ENCODE measurements at regions not wholly inside any gene's neighbourhood (a gene's known extent, or its start where the extent isn't known, plus 50 kb on each side); places are given as distances from the start of the nearest gene placed in this dataset.

DNA sequence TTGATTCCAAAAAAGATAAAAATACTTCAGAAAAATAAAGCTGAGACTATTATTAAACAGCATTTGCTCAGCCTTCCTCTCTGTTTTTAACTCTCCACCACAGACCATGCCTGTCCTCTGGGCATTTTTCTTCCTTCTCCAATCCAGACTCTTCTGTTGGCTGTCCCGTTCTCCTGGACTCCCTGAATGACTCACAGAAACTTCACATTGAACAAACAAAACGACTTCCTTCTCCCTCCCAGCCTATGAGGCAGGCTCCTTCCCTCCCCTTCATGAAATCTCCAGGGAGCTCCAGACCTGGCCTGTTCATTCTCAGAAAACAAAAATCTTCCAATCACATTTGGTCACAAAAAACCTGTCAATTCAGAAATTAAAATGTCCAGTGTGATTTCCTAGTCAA, 421.3 kb downstream of the NPHP4 start (continued):
- TF ChIP-seq, protein P1, sequence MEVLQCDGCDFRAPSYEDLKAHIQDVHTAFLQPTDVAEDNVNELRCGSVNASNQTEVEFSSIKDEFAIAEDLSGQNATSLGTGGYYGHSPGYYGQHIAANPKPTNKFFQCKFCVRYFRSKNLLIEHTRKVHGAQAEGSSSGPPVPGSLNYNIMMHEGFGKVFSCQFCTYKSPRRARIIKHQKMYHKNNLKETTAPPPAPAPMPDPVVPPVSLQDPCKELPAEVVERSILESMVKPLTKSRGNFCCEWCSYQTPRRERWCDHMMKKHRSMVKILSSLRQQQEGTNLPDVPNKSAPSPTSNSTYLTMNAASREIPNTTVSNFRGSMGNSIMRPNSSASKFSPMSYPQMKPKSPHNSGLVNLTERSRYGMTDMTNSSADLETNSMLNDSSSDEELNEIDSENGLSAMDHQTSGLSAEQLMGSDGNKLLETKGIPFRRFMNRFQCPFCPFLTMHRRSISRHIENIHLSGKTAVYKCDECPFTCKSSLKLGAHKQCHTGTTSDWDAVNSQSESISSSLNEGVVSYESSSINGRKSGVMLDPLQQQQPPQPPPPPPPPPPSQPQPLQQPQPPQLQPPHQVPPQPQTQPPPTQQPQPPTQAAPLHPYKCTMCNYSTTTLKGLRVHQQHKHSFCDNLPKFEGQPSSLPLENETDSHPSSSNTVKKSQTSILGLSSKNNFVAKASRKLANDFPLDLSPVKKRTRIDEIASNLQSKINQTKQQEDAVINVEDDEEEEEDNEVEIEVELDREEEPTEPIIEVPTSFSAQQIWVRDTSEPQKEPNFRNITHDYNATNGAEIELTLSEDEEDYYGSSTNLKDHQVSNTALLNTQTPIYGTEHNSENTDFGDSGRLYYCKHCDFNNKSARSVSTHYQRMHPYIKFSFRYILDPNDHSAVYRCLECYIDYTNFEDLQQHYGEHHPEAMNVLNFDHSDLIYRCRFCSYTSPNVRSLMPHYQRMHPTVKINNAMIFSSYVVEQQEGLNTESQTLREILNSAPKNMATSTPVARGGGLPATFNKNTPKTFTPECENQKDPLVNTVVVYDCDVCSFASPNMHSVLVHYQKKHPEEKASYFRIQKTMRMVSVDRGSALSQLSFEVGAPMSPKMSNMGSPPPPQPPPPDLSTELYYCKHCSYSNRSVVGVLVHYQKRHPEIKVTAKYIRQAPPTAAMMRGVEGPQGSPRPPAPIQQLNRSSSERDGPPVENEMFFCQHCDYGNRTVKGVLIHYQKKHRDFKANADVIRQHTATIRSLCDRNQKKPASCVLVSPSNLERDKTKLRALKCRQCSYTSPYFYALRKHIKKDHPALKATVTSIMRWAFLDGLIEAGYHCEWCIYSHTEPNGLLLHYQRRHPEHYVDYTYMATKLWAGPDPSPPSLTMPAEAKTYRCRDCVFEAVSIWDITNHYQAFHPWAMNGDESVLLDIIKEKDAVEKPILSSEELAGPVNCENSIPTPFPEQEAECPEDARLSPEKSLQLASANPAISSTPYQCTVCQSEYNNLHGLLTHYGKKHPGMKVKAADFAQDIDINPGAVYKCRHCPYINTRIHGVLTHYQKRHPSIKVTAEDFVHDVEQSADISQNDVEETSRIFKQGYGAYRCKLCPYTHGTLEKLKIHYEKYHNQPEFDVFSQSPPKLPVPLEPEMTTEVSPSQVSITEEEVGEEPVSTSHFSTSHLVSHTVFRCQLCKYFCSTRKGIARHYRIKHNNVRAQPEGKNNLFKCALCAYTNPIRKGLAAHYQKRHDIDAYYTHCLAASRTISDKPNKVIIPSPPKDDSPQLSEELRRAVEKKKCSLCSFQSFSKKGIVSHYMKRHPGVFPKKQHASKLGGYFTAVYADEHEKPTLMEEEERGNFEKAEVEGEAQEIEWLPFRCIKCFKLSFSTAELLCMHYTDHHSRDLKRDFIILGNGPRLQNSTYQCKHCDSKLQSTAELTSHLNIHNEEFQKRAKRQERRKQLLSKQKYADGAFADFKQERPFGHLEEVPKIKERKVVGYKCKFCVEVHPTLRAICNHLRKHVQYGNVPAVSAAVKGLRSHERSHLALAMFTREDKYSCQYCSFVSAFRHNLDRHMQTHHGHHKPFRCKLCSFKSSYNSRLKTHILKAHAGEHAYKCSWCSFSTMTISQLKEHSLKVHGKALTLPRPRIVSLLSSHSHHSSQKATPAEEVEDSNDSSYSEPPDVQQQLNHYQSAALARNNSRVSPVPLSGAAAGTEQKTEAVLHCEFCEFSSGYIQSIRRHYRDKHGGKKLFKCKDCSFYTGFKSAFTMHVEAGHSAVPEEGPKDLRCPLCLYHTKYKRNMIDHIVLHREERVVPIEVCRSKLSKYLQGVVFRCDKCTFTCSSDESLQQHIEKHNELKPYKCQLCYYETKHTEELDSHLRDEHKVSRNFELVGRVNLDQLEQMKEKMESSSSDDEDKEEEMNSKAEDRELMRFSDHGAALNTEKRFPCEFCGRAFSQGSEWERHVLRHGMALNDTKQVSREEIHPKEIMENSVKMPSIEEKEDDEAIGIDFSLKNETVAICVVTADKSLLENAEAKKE (CRISPR knock-in tag; IDR thresholded peaks at IDR 0.05): no peak
- TF ChIP-seq STAT1 (IDR thresholded peaks at IDR 0.05; ENCODE audit: unreplicated experiment): no peak
- TF ChIP-seq EZH2phosphoT487 (IDR thresholded peaks at IDR 0.05; ENCODE audit: unreplicated experiment): no peak
- no peak for TF ChIP-seq ZNF331 (CRISPR knock-in tag; IDR thresholded peaks at IDR 0.05; ENCODE audit: low read depth)

DNA sequence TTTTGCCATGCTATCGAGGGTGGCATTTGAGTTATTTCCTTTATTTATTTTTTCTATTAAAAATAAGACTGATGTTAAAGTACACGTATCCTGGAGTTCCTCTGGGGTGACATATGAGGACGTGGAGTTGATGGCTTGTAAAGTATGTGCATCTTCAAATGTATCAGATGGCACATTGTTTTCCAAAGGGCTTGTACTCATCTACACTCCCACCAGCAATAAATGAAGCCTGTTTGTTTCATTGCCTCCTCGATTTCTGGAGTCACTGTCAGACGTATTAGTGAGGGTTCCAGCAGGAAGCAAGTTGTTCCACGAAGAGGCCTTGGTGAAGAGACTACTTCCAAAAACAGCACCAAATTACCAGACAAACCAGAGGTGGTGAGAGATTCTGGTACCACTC, 423.9 kb downstream of the NPHP4 start:
- Mint-ChIP-seq H3K4me1 (no peaks in the 10 kb centered on the region; the same call in 2 of the 3 replicates), H3K27me3 (ENCODE audit: insufficient read depth, low read depth, poor library complexity) (peaks cover 2% of the 10 kb centered on the region), H3K36me3 (ENCODE audit: low read depth) (no peaks in the 10 kb centered on the region; the same call in 2 of the 3 replicates), H3K27ac (no peak overlapping the region), H3K9me3 (peaks cover 32% of the 10 kb centered on the region), H3K4me3 (no peak overlapping the region)
- Histone ChIP-seq H3K36me3 (ENCODE audit: insufficient read depth) (no peaks in the 10 kb centered on the region), H3K27ac (ENCODE audit: low read depth) (no peak overlapping the region), H3F3A (replicated peaks; ENCODE audit: low read depth) (no peaks in the 10 kb centered on the region), H3K4me3 (no peak overlapping the region), H3K79me2 (replicated peaks; ENCODE audit: insufficient read depth) (no peaks in the 10 kb centered on the region), H3K4me2 (no peak overlapping the region), H2AFZ (no peak overlapping the region), H3K9me2 (ENCODE audit: insufficient read depth) (no peaks in the 10 kb centered on the region), H4K20me1 (replicated peaks; ENCODE audit: insufficient read depth) (no peaks in the 10 kb centered on the region), H3K4me1 (ENCODE audit: insufficient read depth) (no peaks in the 10 kb centered on the region), H3K27me3 (ENCODE audit: insufficient read depth) (no peaks in the 10 kb centered on the region)
- DNase-seq (ENCODE audit: low spot score): no peak
- ATAC-seq: no peak
- TF ChIP-seq POLR2AphosphoS5 (IDR thresholded peaks at IDR 0.05; ENCODE audit: low read depth): no peak
- no peak for TF ChIP-seq EZH2phosphoT487 (IDR thresholded peaks at IDR 0.05; ENCODE audit: unreplicated experiment)
- TF ChIP-seq, protein P2, sequence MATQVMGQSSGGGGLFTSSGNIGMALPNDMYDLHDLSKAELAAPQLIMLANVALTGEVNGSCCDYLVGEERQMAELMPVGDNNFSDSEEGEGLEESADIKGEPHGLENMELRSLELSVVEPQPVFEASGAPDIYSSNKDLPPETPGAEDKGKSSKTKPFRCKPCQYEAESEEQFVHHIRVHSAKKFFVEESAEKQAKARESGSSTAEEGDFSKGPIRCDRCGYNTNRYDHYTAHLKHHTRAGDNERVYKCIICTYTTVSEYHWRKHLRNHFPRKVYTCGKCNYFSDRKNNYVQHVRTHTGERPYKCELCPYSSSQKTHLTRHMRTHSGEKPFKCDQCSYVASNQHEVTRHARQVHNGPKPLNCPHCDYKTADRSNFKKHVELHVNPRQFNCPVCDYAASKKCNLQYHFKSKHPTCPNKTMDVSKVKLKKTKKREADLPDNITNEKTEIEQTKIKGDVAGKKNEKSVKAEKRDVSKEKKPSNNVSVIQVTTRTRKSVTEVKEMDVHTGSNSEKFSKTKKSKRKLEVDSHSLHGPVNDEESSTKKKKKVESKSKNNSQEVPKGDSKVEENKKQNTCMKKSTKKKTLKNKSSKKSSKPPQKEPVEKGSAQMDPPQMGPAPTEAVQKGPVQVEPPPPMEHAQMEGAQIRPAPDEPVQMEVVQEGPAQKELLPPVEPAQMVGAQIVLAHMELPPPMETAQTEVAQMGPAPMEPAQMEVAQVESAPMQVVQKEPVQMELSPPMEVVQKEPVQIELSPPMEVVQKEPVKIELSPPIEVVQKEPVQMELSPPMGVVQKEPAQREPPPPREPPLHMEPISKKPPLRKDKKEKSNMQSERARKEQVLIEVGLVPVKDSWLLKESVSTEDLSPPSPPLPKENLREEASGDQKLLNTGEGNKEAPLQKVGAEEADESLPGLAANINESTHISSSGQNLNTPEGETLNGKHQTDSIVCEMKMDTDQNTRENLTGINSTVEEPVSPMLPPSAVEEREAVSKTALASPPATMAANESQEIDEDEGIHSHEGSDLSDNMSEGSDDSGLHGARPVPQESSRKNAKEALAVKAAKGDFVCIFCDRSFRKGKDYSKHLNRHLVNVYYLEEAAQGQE (IDR thresholded peaks at IDR 0.05; ENCODE audit: unreplicated experiment): no peak
- no peak for TF ChIP-seq CREB1 (CRISPR knock-in tag; IDR thresholded peaks at IDR 0.05; ENCODE audit: low read depth)
- no peak for TF ChIP-seq ZNF114 (CRISPR knock-in tag; IDR thresholded peaks at IDR 0.05)
- TF ChIP-seq, protein P3, sequence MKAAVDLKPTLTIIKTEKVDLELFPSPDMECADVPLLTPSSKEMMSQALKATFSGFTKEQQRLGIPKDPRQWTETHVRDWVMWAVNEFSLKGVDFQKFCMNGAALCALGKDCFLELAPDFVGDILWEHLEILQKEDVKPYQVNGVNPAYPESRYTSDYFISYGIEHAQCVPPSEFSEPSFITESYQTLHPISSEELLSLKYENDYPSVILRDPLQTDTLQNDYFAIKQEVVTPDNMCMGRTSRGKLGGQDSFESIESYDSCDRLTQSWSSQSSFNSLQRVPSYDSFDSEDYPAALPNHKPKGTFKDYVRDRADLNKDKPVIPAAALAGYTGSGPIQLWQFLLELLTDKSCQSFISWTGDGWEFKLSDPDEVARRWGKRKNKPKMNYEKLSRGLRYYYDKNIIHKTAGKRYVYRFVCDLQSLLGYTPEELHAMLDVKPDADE (IDR thresholded peaks at IDR 0.05): no peak
- TF ChIP-seq ZNF331 (CRISPR knock-in tag; IDR thresholded peaks at IDR 0.05; ENCODE audit: low read depth): no peak
